Retinal pigment epithelial cell (primary cell): ENCODE measurements at regions not wholly inside any gene's neighbourhood (a gene's known extent, or its start where the extent isn't known, plus 50 kb on each side); places are given as distances from the start of the nearest gene placed in this dataset.
A peak's percentile ranks its signal among the peaks of the same experiment; 100 is the strongest.
"Not testable (repeated sequence)": the region's sequence is repeated elsewhere in the genome, so short reads cannot be mapped to it uniquely, and the experiment has no call there.

Experiments
- DNase-seq: peaks from one replicate; pipeline ENCODE4 v3.0.0-alpha.2; 2010; ENCODE audit warnings: low read depth
- H3K4me3 ChIP-seq: 2 replicates; pipeline ENCODE4 v1.5.1; 2011; ENCODE audit warnings: mild to moderate bottlenecking, low read length, control low read depth, moderate library complexity
- TF ChIP-seq, protein P1 (sequence below): conservative IDR thresholded peaks from 2 replicates; pipeline ENCODE4 v1.5.1; 2011; ENCODE audit warnings: low read depth, low read length, control low read depth, inconsistent platforms

DNA sequence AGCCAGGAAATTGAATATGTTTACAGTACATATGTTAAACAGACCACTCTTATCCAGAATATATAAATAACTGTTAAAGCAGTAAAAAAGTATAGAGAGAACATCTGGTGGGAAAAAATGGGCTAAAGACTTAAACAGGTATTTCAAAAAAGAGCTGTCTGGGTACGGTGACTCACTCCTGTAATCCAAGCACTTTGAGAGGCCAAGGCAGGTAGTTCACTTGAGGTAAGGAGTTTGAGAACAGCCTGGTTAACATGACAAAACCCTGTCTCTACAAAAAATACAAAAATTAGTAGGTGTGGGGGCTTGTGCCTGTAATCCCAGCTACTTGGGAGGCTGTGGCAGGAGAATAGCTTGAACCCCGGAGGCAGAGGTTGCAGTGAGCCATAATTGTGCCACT, 171.4 kb upstream of the FSIP2 start:
- TF ChIP-seq, protein P1, sequence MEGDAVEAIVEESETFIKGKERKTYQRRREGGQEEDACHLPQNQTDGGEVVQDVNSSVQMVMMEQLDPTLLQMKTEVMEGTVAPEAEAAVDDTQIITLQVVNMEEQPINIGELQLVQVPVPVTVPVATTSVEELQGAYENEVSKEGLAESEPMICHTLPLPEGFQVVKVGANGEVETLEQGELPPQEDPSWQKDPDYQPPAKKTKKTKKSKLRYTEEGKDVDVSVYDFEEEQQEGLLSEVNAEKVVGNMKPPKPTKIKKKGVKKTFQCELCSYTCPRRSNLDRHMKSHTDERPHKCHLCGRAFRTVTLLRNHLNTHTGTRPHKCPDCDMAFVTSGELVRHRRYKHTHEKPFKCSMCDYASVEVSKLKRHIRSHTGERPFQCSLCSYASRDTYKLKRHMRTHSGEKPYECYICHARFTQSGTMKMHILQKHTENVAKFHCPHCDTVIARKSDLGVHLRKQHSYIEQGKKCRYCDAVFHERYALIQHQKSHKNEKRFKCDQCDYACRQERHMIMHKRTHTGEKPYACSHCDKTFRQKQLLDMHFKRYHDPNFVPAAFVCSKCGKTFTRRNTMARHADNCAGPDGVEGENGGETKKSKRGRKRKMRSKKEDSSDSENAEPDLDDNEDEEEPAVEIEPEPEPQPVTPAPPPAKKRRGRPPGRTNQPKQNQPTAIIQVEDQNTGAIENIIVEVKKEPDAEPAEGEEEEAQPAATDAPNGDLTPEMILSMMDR, result no peak
- H3K4me3 ChIP-seq, result no peak overlapping the region
- DNase-seq, result no peak

DNA sequence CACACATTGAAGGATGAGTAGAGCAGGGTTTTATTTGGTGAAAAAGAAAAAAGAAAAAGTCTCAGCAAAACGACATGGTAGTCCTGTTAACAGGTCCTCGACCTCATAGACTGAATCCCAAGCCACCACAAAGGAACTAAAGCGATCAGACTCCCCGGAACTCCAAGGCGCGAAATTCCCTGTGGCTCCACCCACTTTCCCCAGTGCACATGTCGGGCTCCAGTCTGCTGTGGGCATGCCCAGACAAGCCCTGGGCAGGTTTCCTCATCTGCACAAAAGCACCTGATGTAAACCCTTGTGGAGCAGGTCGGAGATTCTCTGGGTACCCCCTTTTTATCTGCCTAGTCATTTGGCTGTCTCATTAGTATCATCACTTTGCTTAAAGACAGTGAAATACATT, 170.7 kb upstream of the FSIP2 start:
- no peak overlapping the region for H3K4me3 ChIP-seq
- DNase-seq, result no peak
- TF ChIP-seq, protein P1, result no peak

- TF ChIP-seq, protein P1, result no peak
- no peak for DNase-seq
- no peak overlapping the region for H3K4me3 ChIP-seq
Measured at GRCh38 chr2:185578322-185578721, 160.3 kb upstream of the FSIP2 start.

- peak; percentile 65 for DNase-seq
- TF ChIP-seq, protein P1, result no peak
- no peak overlapping the region for H3K4me3 ChIP-seq
Measured at GRCh38 chr2:185583058-185583816, 155.4 kb upstream of the FSIP2 start.

GRCh38 chr2:185585165-185585564, 153.4 kb upstream of the FSIP2 start:
- not testable (repeated sequence) for H3K4me3 ChIP-seq, DNase-seq

- DNase-seq, H3K4me3 ChIP-seq: not testable (repeated sequence)
Measured at GRCh38 chr2:185591276-185591675, 147.3 kb upstream of the FSIP2 start.

DNA sequence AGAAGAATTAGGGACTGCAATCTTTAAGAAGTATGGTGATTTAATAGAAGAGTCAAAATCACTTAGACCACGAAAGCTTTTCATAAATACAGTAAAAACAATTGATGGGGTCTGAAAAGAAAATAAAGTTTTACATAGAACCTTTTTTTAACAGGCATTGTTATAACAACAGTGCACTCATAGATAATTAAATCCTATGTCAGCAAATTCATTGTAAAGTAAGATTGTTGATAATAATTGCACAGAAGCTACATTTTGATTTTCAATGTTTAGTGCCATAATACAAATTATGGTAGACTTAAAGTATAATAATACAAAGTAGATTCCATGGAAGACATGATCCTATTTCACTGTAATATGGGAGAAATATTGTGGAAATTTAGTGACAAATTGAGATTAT, 130.7 kb upstream of the FSIP2 start:
- no peak overlapping the region for H3K4me3 ChIP-seq

DNA sequence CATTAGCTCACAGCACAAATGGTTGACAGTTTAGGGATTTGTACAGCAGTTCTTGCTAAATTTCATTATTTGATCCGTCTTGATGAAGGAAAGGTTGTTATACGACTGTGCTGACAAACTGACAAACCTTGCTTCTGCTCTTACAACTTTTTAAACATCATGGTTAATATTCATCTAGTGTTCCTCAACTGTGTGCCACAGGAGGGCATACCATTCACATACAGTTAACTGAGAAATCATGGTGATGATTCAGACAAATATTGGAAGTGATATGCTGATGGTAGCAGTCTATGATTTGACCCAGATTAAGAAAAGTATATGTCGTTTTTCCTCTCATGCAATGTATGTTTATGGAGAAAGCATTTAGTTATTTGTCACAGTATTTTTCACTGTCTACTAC, 129.8 kb upstream of the FSIP2 start:
- TF ChIP-seq, protein P1, result peak; percentile 49
- no peak for DNase-seq
- H3K4me3 ChIP-seq, result no peak overlapping the region

More for the DNA sequence above, 130.7 kb upstream of the FSIP2 start:
- TF ChIP-seq, protein P1, result no peak
- no peak for DNase-seq
